GM12875 (cell line): ENCODE measurements at regions not wholly inside any gene's neighbourhood (a gene's known extent, or its start where the extent isn't known, plus 50 kb on each side); places are given as distances from the start of the nearest gene placed in this dataset.

Source experiments
- H3K4me3 ChIP-seq: one replicate; pipeline ENCODE4 v1.5.1; 2011; ENCODE audit warnings: low read depth, low read length, control low read depth
- TF ChIP-seq, protein P1 (sequence below): IDR thresholded peaks from 2 replicates; pipeline ENCODE4 v1.5.1; 2011; ENCODE audit warnings: low read depth, mild to moderate bottlenecking, control low read depth, inconsistent platforms, low read length, moderate library complexity, borderline replicate concordance; ENCODE audit not compliant: insufficient read depth

DNA sequence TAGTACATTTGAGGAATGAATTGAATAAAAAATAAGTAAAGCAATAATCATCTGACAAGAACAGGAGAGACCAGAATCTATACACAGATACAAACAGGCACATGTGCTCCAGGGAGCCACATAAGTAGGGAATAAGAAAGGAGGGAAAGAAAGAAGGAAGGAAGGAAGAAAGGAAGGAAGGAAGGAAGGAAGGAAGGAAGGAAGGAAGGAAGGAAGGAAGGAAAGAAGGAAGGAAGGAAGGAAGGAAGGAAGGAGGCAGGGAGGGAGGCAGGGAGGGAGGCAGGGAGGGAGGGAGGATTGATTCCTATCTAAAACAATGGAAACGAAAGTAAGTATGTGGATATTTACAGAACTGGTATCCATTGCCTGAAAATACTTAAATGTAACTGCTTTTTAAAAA, 475.8 kb downstream of the NLGN4X start:
- TF ChIP-seq, protein P1, sequence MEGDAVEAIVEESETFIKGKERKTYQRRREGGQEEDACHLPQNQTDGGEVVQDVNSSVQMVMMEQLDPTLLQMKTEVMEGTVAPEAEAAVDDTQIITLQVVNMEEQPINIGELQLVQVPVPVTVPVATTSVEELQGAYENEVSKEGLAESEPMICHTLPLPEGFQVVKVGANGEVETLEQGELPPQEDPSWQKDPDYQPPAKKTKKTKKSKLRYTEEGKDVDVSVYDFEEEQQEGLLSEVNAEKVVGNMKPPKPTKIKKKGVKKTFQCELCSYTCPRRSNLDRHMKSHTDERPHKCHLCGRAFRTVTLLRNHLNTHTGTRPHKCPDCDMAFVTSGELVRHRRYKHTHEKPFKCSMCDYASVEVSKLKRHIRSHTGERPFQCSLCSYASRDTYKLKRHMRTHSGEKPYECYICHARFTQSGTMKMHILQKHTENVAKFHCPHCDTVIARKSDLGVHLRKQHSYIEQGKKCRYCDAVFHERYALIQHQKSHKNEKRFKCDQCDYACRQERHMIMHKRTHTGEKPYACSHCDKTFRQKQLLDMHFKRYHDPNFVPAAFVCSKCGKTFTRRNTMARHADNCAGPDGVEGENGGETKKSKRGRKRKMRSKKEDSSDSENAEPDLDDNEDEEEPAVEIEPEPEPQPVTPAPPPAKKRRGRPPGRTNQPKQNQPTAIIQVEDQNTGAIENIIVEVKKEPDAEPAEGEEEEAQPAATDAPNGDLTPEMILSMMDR, result no peak
- H3K4me3 ChIP-seq, result no peak overlapping the region

DNA sequence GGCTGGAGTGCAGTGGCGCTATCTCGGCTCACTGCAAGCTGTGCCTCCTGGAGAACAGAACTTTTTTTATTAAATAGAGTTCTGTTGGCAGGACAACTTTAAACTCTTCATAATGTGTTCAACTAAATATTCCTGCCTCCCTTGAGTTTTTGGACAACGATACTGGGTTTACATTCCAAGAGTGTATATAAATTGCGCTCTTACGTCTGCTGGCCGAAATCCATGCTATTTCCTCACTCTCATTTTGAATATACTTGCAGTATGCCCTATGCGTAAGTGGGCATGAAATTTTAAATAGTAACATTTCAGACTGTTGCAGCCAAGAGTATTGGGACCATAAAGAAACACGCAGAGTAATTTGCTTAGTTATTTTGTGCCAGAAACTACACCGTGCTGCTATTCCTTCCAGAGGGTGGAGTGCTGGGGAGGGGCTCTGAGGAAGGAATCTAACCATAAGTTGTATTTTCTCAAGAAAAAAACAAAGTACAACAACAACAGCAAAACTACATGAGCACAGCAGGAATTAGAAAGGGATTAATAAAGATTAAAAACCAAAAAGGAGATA, 480.0 kb downstream of the NLGN4X start:
- TF ChIP-seq, protein P1, result no peak
- H3K4me3 ChIP-seq, result no peak overlapping the region

DNA sequence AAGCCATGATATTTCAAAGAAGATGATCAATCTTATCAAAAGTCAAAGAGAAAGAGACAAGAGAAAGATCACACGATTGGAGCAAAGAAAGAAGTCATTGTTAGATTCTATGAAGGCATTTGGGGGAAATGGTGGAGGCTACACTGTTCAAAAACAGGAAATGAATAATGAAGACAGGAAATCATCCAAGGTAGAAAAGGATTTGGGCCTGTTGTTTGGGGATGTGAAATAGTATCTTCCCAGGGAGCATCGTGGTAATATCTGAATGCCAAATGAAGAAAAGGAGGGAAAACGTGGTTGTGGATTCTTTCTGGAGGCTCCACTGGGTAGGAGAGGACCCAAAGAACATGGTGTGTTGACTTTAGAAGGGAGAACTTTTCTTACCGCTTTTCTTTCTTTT, 482.4 kb downstream of the NLGN4X start:
- H3K4me3 ChIP-seq, result no peak overlapping the region
- TF ChIP-seq, protein P1, result no peak

DNA sequence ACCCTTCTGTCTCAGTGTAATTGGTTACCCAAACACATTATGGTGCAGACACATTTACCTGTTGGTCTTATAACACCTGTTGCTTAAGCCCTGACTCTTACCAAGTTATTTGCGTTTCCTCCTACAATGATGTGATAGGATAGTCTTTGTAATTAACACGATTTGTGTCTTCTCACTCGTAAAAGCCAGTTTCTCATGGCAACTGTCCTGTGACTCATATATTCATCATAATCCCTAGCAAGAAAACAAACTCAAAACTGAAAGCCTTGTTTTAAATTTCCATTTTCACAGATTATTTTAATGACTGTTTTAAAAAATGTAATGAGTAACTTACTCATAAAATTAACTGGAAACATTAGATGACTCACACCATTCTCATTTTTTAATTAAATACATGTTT, 495.2 kb downstream of the NLGN4X start:
- TF ChIP-seq, protein P1, result no peak

DNA sequence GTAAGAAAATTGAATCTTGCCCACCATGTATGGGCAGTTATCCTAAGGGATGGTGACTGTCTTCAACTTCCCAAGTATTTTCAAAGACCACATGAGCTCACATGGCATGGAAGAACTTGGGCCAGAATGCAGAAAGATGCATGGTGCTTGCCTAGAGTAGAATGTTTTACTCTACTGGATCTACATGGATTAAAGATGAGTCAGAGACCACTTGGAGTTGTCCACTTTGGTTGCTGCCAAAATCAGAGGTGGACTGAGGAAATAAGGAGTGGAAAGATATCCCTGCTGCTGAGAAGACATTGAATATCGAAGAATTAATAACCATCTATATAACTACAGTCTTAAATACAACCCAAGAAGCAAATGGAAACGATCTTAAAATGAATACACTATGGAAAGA, 498.1 kb downstream of the NLGN4X start:
- H3K4me3 ChIP-seq, result no peak overlapping the region
- TF ChIP-seq, protein P1, result no peak

More for the DNA sequence above, 495.2 kb downstream of the NLGN4X start:
- H3K4me3 ChIP-seq, result no peak overlapping the region

DNA sequence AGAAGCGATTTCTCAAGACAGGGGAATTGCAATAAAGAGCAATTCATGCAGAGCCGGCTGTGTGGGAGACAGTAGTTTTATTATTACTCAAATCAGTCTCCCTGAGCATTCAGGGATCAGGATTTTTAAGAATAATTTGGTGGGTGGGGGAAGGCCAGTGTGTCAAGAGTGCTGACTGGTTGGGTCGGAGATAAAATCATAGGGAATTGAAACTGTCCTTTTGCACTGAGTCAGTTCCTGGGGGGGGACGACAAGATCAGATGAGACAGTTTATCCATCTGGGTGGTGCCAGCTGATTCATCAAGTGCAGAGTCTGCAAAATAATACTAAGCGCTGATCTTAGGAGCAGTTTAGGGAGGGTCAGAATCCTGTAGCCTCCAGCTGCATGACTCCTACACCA, 502.4 kb downstream of the NLGN4X start:
- no peak overlapping the region for H3K4me3 ChIP-seq

DNA sequence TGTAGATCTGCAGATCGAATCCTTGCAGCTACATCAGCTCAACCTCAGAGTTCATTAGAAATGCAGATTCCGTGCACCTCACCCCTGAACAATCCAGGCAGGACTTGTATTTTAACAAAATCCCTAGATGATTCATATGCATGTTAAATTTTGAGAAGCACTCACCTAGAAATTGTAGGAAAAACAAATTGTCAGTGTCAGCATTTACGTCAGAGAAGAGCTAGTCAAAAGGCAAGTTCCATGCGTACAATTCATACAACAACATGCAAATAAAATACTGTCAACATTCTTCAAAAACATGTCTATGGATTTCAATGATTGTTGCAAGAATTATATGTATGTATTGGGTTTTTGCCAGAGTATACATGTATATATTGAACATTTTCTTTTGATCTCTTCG, 504.5 kb downstream of the NLGN4X start:
- TF ChIP-seq, protein P1, result no peak
- H3K4me3 ChIP-seq, result no peak overlapping the region

More for the DNA sequence above, 502.4 kb downstream of the NLGN4X start:
- TF ChIP-seq, protein P1, result no peak
